HG02870 (cell line): ENCODE measurements at regions not wholly inside any gene's neighbourhood (a gene's known extent, or its start where the extent isn't known, plus 50 kb on each side); places are given as distances from the start of the nearest gene placed in this dataset.

Experiments
- ATAC-seq: cut with Tn5 transposase; IDR thresholded peaks from one replicate; pipeline ENCODE4 v1.9.1; 2021; ENCODE audit warnings: mild to moderate bottlenecking, moderate library complexity; ENCODE audit not compliant: unreplicated experiment

GRCh38 chr4:14582677-14583076, 419.6 kb upstream of the CPEB2 start:
- no peak for ATAC-seq

- ATAC-seq: no peak
Measured at GRCh38 chr4:14583331-14583730, 418.9 kb upstream of the CPEB2 start.

GRCh38 chr4:14583752-14584151, 418.5 kb upstream of the CPEB2 start:
- ATAC-seq: no peak

GRCh38 chr4:14592950-14593349, 409.3 kb upstream of the CPEB2 start:
- no peak for ATAC-seq

GRCh38 chr4:14596028-14596427, 406.3 kb upstream of the CPEB2 start:
- ATAC-seq: no peak

- ATAC-seq: no peak
Measured at GRCh38 chr4:14596437-14596836, 405.8 kb upstream of the CPEB2 start.

GRCh38 chr4:14596904-14597303, 405.4 kb upstream of the CPEB2 start:
- no peak for ATAC-seq

- no peak for ATAC-seq
Measured at GRCh38 chr4:14602206-14602605, 400.1 kb upstream of the CPEB2 start.

- ATAC-seq: no peak
Measured at GRCh38 chr4:14607001-14607400, 395.3 kb upstream of the CPEB2 start.

- no peak for ATAC-seq
Measured at GRCh38 chr4:14607578-14607977, 394.7 kb upstream of the CPEB2 start.

GRCh38 chr4:14608630-14609029, 393.7 kb upstream of the CPEB2 start:
- no peak for ATAC-seq

- no peak for ATAC-seq
Measured at GRCh38 chr4:14614840-14615239, 387.4 kb upstream of the CPEB2 start.

GRCh38 chr4:14615671-14616070, 386.6 kb upstream of the CPEB2 start:
- ATAC-seq: no peak

GRCh38 chr4:14620567-14621141, 381.6 kb upstream of the CPEB2 start:
- no peak for ATAC-seq

- ATAC-seq: no peak
Measured at GRCh38 chr4:14621731-14622463, 380.4 kb upstream of the CPEB2 start.

- no peak for ATAC-seq
Measured at GRCh38 chr4:14627038-14627437, 375.2 kb upstream of the CPEB2 start.

GRCh38 chr4:14631806-14632440, 370.4 kb upstream of the CPEB2 start:
- ATAC-seq: no peak

GRCh38 chr4:14636563-14636962, 365.7 kb upstream of the CPEB2 start:
- no peak for ATAC-seq

GRCh38 chr4:14640476-14640875, 361.8 kb upstream of the CPEB2 start:
- ATAC-seq: no peak

- ATAC-seq: no peak
Measured at GRCh38 chr4:14641871-14642270, 360.4 kb upstream of the CPEB2 start.

GRCh38 chr4:14644580-14645282, 357.6 kb upstream of the CPEB2 start:
- ATAC-seq: no peak

- no peak for ATAC-seq
Measured at GRCh38 chr4:14646831-14647230, 355.4 kb upstream of the CPEB2 start.
